K562 (cell line): ENCODE measurements at regions not wholly inside any gene's neighbourhood (a gene's known extent, or its start where the extent isn't known, plus 50 kb on each side); places are given as distances from the start of the nearest gene placed in this dataset.

ENCODE experiments used
- REST ChIP-seq, 2 experiments: fragments of 450-650 bp; formaldehyde crosslinking in 1 of 2; IDR thresholded peaks; 2 replicates each; pipeline versions ENCODE4 v1.4.0 to v1.6.1; 2014 to 2020; ENCODE audit warnings: mild to moderate bottlenecking in 2 of 2, borderline replicate concordance in 1 of 2, low read depth in 1 of 2

GRCh38 chr5:1737790-1738405, 61.7 kb downstream of the MRPL36 start (continued):
- TF ChIP-seq REST (IDR thresholded peaks at IDR 0.05; ENCODE audit: borderline replicate concordance): peak; percentile 41; the same call in 1 of the 2 replicates
- no peak for TF ChIP-seq REST (CRISPR knock-in tag; IDR thresholded peaks at IDR 0.05; ENCODE audit: low read depth)
